WI38 (cell line): ENCODE measurements at regions not wholly inside any gene's neighbourhood (a gene's known extent, or its start where the extent isn't known, plus 50 kb on each side); places are given as distances from the start of the nearest gene placed in this dataset.

Experiments used
- H3K4me3 ChIP-seq: 2 replicates; pipeline ENCODE4 v1.5.1; 2011; ENCODE audit warnings: low read depth, mild to moderate bottlenecking, control low read depth, low read length
- CTCF ChIP-seq: IDR thresholded peaks from 2 replicates; pipeline ENCODE4 v1.5.1; 2012; ENCODE audit warnings: low read depth, mild to moderate bottlenecking, control low read depth, low read length

DNA sequence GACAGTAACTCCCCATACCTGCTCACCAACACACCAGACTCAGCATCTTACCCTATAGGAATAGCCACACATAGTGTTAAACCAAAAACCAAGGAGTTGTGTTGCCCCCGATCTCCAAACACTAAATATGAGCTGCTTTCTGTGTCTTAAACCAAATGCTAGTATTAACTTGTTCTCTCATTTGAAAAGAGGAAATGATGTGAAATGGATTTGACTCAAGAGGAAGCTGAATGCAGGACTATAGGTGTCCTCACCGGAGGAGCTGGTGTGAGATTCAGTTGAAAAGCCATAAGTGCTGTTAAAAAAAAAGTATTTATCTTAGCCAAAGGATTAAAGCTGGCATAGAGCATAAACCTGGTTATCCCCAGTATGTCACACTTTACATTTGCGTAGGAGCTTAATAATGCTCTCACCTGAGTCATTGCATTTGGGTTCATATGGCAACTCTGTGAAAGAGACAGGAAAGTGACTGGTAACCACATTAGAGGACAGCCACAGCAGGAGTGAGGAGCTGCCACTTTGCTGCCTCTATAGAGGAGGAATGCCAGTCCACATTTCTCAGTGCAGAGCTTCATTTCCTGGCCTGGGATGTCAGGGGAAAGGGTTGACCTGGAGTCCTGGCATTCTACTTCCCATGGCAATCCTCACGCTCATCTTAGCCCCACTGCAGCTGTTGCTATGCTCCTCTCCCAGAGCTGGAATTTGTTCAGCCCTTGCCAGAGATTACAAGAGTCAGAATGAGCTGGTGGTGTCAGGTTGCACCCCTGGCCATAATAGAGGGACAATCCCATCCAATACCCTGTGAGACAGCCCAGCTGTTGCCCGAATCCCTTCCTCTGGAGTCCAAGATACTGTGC, 143.3 kb upstream of the ANKFN1 start:
- TF ChIP-seq CTCF: no peak

GRCh38 chr17:56011406-56012131, 141.7 kb upstream of the ANKFN1 start:
- TF ChIP-seq CTCF: no peak

More for the DNA sequence above, 143.3 kb upstream of the ANKFN1 start:
- H3K4me3 ChIP-seq: no peak overlapping the region

GRCh38 chr17:56018211-56018610, 135.1 kb upstream of the ANKFN1 start:
- no peak for TF ChIP-seq CTCF
- H3K4me3 ChIP-seq: no peak overlapping the region

More at GRCh38 chr17:56011406-56012131, 141.7 kb upstream of the ANKFN1 start:
- no peak overlapping the region for H3K4me3 ChIP-seq

DNA sequence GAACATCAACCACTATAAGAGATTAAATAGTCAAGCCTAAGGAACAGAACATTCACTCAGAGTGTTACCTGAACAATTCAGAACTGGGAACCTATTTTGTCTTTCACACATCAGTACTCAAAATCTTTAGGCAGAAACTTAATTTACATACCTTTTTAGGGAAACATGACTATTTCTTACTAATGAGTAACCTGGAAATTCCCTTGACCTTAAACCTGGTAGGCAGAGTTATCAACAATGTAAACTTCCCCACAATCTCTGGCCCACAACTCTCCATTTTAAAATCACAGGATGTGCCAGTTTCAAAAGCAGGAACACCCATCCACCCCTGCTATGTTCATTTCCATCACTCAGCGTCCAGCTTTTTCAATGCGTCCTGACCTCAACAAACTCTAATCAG, 132.9 kb upstream of the ANKFN1 start:
- H3K4me3 ChIP-seq: no peak overlapping the region
- no peak for TF ChIP-seq CTCF

GRCh38 chr17:56021681-56022190, 131.5 kb upstream of the ANKFN1 start:
- no peak for TF ChIP-seq CTCF
- no peak overlapping the region for H3K4me3 ChIP-seq

GRCh38 chr17:56023851-56024250, 129.4 kb upstream of the ANKFN1 start:
- no peak overlapping the region for H3K4me3 ChIP-seq
- no peak for TF ChIP-seq CTCF

GRCh38 chr17:56026915-56027314, 126.4 kb upstream of the ANKFN1 start:
- TF ChIP-seq CTCF: no peak
- no peak overlapping the region for H3K4me3 ChIP-seq
